Keratinocyte (primary cell): ENCODE measurements at regions not wholly inside any gene's neighbourhood (a gene's known extent, or its start where the extent isn't known, plus 50 kb on each side); places are given as distances from the start of the nearest gene placed in this dataset.
"Not testable (repeated sequence)": the region's sequence is repeated elsewhere in the genome, so short reads cannot be mapped to it uniquely, and the experiment has no call there.

ENCODE experiments used
- DNase-seq: peaks from one replicate; pipeline ENCODE4 v3.0.0-alpha.2; 2011; ENCODE audit warnings: low read depth, missing footprints, low spot score
- FAIRE-seq: peaks from 2 replicates; lab custom pipeline; 2011; peaks lifted over from hg19 to GRCh38; lab: Jason Lieb, UNC
- H2AFZ ChIP-seq: 2 replicates; pipeline ENCODE4 v1.6.0; 2012; ENCODE audit warnings: low read length, control low read depth, inconsistent platforms; ENCODE audit not compliant: control insufficient read depth
- H3K27ac ChIP-seq: 2 replicates; pipeline ENCODE4 v1.5.1; 2011; ENCODE audit warnings: low read length; ENCODE audit not compliant: control insufficient read depth, insufficient read depth
- H3K27me3 ChIP-seq: 3 replicates; pipeline ENCODE4 v1.6.0; 2011; ENCODE audit warnings: low read length; ENCODE audit not compliant: control insufficient read depth, insufficient read depth; ENCODE audit errors: extremely low read depth
- H3K36me3 ChIP-seq, 2 experiments: 2 replicates in 1 of 2; 3 replicates in 1 of 2; pipeline ENCODE4 v1.5.1; 2011; ENCODE audit warnings: low read length in 2 of 2, mild to moderate bottlenecking in 1 of 2; ENCODE audit not compliant: control insufficient read depth in 2 of 2, insufficient read depth in 2 of 2; ENCODE audit errors: extremely low read depth in 1 of 2
- H3K4me1 ChIP-seq: 3 replicates; pipeline ENCODE4 v1.5.1; 2011; ENCODE audit warnings: low read length; ENCODE audit not compliant: control insufficient read depth, insufficient read depth; ENCODE audit errors: extremely low read depth
- H3K4me2 ChIP-seq: 3 replicates; pipeline ENCODE4 v1.6.0; 2011; ENCODE audit warnings: low read depth, low read length; ENCODE audit not compliant: control insufficient read depth, insufficient read depth; ENCODE audit errors: extremely low read depth
- H3K4me3 ChIP-seq, 3 experiments: fragments of 200-600 bp in 1 of 3; sonication (generic) in 1 of 3; 2 replicates in 2 of 3; 3 replicates in 1 of 3; pipeline ENCODE4 v1.5.1; 2011 to 2016; ENCODE audit warnings: low read length in 3 of 3, mild to moderate bottlenecking in 3 of 3, control low read depth in 2 of 3, inconsistent platforms in 1 of 3, low read depth in 1 of 3, mixed read lengths in 1 of 3, mixed run types in 1 of 3, moderate library complexity in 1 of 3; ENCODE audit not compliant: control insufficient read depth in 2 of 3, insufficient read depth in 2 of 3; ENCODE audit errors: extremely low read depth in 1 of 3
- H3K79me2 ChIP-seq: 2 replicates; pipeline ENCODE4 v1.6.0; 2012; ENCODE audit warnings: low read length; ENCODE audit not compliant: control insufficient read depth, insufficient read depth
- H3K9ac ChIP-seq: 3 replicates; pipeline ENCODE4 v1.6.0; 2011; ENCODE audit warnings: low read length; ENCODE audit not compliant: control insufficient read depth, insufficient read depth; ENCODE audit errors: extremely low read depth
- H3K9me1 ChIP-seq: 3 replicates; pipeline ENCODE4 v1.6.0; 2011; ENCODE audit warnings: low read length; ENCODE audit not compliant: control insufficient read depth, insufficient read depth; ENCODE audit errors: extremely low read depth
- H3K9me3 ChIP-seq: 2 replicates; pipeline ENCODE4 v1.5.1; 2012; ENCODE audit warnings: low read depth, low read length; ENCODE audit not compliant: control insufficient read depth
- H4K20me1 ChIP-seq: 3 replicates; pipeline ENCODE4 v1.6.0; 2011; ENCODE audit warnings: low read length; ENCODE audit not compliant: control insufficient read depth, insufficient read depth; ENCODE audit errors: extremely low read depth
- EZH2 ChIP-seq: IDR thresholded peaks from one replicate; pipeline ENCODE4 v1.6.1; 2012; ENCODE audit warnings: inconsistent platforms, mild to moderate bottlenecking, low read length, moderate library complexity
- dilution Hi-C: fragments of 300-500 bp; cut with MboI; formaldehyde crosslinking; loops from one replicate; pipeline ENCODE4 v1.7.0; 2020; ENCODE audit warnings: low sequenced_read_pairs; ENCODE audit not compliant: extremely low pct_ligation_motif_present
- TF ChIP-seq, protein P1 (sequence below), 3 experiments: IDR thresholded peaks in 1 of 3; conservative IDR thresholded peaks in 1 of 3; optimal IDR thresholded peaks in 1 of 3; 2 replicates in 2 of 3; 3 replicates in 1 of 3; pipeline versions ENCODE3 to v1.5.1; 2011; ENCODE audit warnings: low read length in 3 of 3, mild to moderate bottlenecking in 3 of 3, moderate library complexity in 2 of 3, control low read depth in 1 of 3, inconsistent platforms in 1 of 3; ENCODE audit not compliant: insufficient read depth in 2 of 3; ENCODE audit errors: extremely low read depth in 1 of 3

DNA sequence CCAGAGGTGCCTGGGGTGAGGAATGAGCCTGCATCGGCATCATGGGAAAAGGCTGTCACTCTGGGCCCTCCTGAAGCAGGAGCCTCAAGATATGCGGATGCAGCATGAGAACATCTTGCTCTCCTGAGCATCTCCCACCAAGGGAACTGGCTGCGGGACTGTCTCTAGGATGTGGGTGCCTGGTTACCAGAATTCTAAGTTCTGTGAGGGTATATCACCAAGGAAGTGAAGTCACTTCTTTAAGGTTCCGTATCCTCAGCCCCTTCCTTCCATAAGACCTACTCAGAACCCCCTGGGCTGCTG, 86.9 kb downstream of the GGTLC2 start:
- FAIRE-seq: no peak

DNA sequence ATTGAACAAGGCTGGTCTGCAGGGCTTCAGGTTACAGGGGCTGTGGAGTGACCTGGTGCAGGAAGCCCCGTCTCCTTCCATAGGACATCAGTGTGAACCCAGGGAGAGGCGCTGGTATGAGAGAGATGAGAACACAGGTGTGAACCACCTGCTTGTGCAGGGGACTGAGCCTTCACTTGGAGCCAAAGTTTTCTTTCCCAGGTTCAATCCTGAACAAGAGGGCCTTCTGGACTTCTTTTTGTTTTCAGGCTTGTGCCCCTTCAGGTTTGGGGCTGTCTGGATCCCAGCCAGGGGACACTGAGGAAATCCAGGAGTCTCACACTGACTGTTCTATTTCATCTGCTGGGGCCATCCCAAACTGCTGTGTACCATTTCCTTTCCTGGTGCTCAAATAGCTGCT, 88.6 kb downstream of the GGTLC2 start:
- H3K4me3 ChIP-seq, H3K9me3 ChIP-seq, H3K9ac ChIP-seq, DNase-seq, H3K27me3 ChIP-seq, H3K4me2 ChIP-seq, H3K4me1 ChIP-seq, H3K27ac ChIP-seq, H3K9me1 ChIP-seq, dilution Hi-C loops, H4K20me1 ChIP-seq, H2AFZ ChIP-seq, FAIRE-seq, H3K79me2 ChIP-seq, H3K36me3 ChIP-seq: not testable (repeated sequence)

More for the DNA sequence above, 86.9 kb downstream of the GGTLC2 start:
- TF ChIP-seq, protein P1, sequence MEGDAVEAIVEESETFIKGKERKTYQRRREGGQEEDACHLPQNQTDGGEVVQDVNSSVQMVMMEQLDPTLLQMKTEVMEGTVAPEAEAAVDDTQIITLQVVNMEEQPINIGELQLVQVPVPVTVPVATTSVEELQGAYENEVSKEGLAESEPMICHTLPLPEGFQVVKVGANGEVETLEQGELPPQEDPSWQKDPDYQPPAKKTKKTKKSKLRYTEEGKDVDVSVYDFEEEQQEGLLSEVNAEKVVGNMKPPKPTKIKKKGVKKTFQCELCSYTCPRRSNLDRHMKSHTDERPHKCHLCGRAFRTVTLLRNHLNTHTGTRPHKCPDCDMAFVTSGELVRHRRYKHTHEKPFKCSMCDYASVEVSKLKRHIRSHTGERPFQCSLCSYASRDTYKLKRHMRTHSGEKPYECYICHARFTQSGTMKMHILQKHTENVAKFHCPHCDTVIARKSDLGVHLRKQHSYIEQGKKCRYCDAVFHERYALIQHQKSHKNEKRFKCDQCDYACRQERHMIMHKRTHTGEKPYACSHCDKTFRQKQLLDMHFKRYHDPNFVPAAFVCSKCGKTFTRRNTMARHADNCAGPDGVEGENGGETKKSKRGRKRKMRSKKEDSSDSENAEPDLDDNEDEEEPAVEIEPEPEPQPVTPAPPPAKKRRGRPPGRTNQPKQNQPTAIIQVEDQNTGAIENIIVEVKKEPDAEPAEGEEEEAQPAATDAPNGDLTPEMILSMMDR (optimal IDR thresholded peaks at IDR 0.05 in 1 of 3, IDR thresholded peaks at IDR 0.05 in 1 of 3, conservative IDR thresholded peaks at IDR 0.05 in 1 of 3; ENCODE audit: extremely low read depth in 1 of 3, insufficient read depth in 2 of 3, low read length in 3 of 3): no peak
- TF ChIP-seq EZH2: no peak
- no peak for DNase-seq
- H3K27ac ChIP-seq: no peak overlapping the region
- H3K4me2 ChIP-seq: no peak overlapping the region
- no peaks in the 10 kb centered on the region for H3K79me2 ChIP-seq
- no peaks in the 10 kb centered on the region for H3K4me1 ChIP-seq
- H3K36me3 ChIP-seq: no peaks in the 10 kb centered on the region
- dilution Hi-C loops: no loop called here
- no peak overlapping the region for H3K9ac ChIP-seq
- H3K9me1 ChIP-seq: no peaks in the 10 kb centered on the region
- H4K20me1 ChIP-seq: no peaks in the 10 kb centered on the region
- no peaks in the 10 kb centered on the region for H3K27me3 ChIP-seq
- H2AFZ ChIP-seq: no peak overlapping the region
- H3K4me3 ChIP-seq: no peak overlapping the region
- H3K9me3 ChIP-seq: no peaks in the 10 kb centered on the region

DNA sequence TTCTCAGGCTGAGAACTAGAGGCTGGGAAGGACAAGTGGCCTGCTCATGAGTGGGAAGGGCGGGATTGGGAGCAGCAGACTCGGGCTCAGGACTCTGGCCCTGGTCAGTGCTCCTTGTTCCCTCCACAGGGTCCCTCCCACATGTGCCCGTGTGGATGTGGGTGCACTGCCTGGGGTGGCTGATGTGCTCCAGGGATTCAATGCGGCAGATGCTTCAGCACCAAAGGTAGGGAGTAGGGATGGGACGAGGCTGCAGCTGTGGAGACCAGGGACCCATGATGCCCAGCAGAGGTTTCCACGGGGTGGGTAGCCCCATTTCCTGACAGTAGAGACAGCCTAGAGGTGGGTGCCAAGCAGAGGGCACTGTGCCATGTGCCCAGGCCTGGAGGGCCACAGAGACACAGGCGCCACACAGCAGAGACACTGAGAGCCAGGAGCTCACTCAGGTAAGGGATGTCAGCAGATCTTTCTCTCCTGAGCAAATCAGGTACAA, 89.5 kb downstream of the GGTLC2 start:
- Histone ChIP-seq H3K27me3 (no peaks in the 10 kb centered on the region), H3K9ac (no peak overlapping the region), H4K20me1 (no peaks in the 10 kb centered on the region), H2AFZ (no peak overlapping the region), H3K4me2 (no peak overlapping the region), H3K9me1 (no peaks in the 10 kb centered on the region), H3K36me3 (no peaks in the 10 kb centered on the region), H3K79me2 (no peaks in the 10 kb centered on the region), H3K4me3 (no peak overlapping the region), H3K9me3 (no peaks in the 10 kb centered on the region), H3K27ac (no peak overlapping the region), H3K4me1 (no peaks in the 10 kb centered on the region)
- dilution Hi-C loops: no loop called here
- DNase-seq: no peak
- TF ChIP-seq, protein P1 (optimal IDR thresholded peaks at IDR 0.05 in 1 of 3, IDR thresholded peaks at IDR 0.05 in 1 of 3, conservative IDR thresholded peaks at IDR 0.05 in 1 of 3; ENCODE audit: extremely low read depth in 1 of 3, insufficient read depth in 2 of 3, low read length in 3 of 3): no peak
- TF ChIP-seq EZH2: no peak
- no peak for FAIRE-seq

DNA sequence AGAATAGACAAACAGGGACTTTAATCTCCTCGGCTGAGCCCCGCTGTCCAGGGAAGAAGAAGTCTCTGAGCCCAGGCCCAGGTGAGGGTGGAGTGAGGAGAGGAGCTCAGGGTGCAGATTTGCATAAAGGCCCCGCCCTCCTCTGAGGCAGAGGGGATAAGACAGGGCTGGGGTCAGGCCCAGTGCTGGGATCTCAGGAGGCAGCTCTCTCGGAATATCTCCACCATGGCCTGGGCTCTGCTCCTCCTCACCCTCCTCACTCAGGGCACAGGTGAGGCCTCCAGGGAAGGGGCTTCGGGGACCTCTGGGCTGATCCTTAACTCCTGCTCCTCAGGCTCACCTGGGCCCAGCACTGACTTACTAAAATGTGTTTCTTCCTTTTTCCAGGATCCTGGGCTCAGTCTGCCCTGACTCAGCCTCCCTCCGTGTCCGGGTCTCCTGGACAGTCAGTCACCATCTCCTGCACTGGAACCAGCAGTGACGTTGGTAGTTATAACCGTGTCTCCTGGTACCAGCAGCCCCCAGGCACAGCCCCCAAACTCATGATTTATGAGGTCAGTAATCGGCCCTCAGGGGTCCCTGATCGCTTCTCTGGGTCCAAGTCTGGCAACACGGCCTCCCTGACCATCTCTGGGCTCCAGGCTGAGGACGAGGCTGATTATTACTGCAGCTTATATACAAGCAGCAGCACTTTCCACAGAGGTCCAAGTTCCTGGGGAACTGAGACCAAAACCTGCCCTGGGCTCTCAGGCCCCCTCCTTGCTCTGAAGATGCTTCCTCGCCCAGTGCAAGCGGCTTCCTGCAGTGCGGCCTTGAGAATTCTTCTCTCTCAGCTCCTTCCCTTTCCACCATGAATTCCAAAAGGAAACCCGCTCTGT, 90.2 kb downstream of the GGTLC2 start:
- DNase-seq, H3K27ac ChIP-seq, H3K4me3 ChIP-seq, H3K79me2 ChIP-seq, H3K9me1 ChIP-seq, FAIRE-seq, dilution Hi-C loops, H3K9me3 ChIP-seq, H3K27me3 ChIP-seq, H3K36me3 ChIP-seq, H3K4me2 ChIP-seq, H2AFZ ChIP-seq, H3K9ac ChIP-seq, H3K4me1 ChIP-seq, H4K20me1 ChIP-seq: not testable (repeated sequence)
